Inferior parietal cortex (tissue), 1 donor: ENCODE measurements at regions not wholly inside any gene's neighbourhood (a gene's known extent, or its start where the extent isn't known, plus 50 kb on each side); places are given as distances from the start of the nearest gene placed in this dataset.

Source experiments
- DNase-seq: peaks from one replicate; pipeline ENCODE4 v3.0.0-alpha.2; 2016; ENCODE audit errors: extremely low spot score

DNA sequence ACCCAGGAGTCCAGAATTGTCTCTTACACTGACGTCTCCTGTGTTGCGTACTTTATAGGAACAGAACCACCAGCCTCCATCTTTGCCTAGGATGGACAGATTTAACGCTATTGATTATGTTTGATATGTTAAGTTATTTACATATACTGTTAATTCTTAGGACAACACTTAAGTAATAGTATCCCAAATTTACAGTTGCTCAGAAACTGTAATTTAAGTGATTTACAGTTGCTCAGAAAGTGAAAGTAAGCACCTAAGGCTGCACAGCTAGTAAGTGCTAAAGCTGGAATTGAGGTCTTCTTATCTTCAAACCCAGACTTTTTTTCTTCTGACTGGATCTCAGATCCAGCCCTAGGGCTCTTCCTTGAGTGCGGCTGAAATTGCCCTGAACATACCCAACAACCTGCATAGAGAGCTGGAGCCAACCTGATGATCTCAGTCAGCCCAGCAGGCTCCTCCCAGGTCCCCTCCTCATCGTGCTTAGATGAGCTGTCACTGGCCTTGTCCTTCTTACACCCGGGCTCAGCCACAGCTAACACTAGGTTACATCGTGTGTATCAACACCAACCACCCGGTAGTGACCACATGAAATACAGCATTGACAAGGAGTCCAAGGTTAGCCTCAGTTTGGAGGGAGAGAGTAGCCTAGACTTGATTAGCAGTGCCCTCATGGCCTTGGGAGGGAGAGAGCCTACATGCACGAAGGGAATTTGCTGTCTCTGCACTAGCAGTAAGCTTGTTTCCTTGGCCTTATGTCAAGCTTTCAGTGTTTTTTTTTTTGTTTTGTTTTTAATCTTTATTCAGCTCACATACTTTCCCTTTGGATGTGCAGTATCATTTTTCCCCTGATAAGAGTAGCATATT is 111.1 kb upstream of the ARHGAP5 start:
- DNase-seq, result no peak

DNA sequence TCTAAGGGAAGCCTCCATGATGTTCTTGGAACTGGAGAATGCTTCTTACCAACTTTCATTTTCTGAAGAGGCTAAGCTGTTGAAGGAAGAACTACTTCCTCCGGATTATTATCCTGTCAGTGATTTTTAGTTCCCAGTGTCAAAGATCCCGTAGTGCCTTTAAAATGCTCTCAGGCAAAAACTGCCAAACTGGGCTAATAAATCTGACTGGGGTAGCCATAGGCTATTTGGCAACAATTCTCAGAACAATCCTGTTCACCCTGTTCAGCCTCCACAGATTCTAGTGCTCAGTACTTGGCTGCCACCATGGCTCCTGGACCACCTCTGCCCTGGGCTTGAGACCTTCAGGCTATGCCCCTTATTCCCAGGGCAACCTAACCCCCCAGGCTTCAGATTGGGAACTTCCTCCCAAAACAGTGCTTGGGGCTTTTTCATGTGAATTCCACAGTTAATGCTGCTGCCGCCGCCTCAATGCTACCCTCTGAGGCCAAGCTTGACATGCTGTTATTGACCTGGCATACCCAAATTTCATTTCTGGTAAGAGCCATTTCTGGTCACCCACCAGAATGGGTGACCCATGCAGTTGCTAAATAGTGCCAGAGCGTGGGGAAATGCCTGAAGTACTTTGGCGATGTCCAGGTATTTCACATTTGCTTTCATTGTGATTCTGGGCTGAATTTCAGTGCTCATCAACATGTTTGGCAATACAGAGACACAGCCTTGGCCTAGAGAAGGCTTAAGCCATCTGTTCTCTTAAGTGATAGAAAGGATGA is 110.0 kb upstream of the ARHGAP5 start:
- no peak for DNase-seq

DNA sequence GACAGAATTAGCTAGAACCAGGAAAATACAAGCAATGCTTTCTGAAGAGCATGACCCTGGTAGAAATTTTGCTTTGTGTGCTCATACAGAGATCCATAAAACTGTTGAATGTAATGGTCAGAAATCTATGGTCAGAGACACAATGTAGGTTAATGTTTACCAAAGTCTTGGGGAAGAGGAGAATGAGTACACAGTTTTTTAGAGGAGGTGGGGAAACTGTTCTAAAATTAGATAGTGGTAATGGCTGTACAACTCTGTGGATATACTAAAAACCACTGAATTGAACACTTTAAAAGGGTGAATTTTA is 109.5 kb upstream of the ARHGAP5 start:
- no peak for DNase-seq

DNA sequence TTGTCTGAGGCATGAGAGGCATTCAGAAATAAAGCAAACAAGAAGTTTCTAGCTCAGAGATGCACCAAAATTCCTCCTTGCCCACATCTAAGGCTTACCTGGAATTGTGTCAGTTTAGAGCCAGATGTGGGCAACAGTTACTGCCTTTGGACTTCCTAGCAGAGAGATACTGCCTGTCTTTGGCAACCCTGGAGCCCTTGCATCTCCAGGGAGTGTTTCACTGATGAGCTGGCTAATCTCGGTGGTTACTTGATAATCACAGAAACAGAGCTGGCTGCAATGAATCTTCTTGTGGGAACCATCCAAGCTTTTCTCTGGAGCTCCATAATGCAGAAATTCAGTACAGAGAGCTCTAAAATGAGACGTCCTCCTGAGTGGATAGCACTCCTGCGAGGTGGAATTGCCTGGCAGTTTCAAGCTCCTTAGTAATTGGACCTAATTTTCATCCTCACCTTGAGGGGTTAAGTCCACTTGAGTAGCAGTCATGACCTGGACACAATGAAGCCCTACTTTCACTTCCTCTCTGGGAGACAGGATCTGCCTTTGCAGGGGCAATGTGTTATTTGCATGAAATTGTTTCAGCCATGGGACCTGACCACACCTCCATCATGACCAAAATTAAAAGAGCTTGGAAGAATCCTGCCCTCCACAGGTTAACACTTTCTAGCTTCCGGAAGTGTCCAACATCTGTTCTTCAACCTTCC is 108.8 kb upstream of the ARHGAP5 start:
- no peak for DNase-seq

DNA sequence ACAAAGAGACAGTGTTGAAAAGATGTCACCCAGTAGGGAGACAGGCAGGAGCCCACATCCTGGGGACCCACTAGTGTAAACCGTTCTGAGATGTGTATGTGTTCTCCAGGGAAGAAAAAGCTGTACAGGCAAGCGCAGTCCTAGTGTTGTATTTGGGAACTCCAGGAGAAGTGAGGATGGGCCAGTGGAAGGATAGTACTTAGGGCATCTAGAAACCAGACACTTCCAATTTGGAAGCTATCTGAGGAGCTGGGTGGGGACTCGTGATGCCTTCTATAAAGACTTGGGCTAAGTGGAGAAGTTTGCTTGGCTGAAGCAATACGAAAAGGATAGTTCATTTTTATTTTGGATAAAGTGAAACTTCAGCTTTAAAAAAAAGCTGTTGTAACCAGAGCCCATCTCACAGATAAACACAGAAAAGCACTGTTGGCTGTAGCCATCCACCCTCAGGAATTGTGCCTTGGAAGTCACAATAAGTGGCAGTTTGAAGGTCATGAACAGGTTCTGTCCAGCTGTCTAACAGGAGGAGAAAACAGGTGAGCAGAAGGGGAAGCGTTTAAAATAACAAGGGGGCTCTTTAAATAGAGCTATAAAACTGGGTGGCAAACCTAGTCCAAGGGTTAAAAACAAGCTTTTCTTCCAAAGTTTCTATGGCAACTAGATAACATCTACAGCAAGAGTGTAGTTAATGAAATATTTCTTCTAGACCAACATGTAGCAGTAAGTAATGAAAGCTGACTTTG is 108.0 kb upstream of the ARHGAP5 start:
- DNase-seq, result no peak

DNA sequence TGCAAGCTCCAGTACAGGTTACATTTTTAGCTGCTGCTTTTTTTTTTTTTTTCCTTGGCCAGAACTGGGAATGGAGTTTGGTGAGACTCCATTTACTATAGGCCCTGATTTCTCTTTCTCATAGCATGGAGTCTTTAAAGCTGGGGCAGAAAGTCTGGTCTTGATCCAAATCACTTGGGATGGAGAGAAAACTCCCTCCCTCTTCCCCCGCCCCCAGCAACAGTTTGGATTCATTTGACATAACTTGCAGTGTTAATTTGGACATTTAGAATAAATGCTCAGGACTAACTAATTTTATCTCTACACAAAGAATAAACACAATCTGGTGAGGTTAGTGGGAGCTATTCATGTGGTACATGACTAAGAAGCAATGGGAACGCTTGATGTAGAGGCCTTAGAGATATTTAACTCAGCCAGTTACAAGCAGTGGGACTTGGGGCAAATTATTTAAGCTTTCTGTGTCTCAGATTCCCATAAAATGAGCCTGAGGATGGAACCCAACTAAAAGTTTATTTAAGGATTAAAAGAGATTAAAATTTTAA is 107.3 kb upstream of the ARHGAP5 start:
- DNase-seq, result no peak

DNA sequence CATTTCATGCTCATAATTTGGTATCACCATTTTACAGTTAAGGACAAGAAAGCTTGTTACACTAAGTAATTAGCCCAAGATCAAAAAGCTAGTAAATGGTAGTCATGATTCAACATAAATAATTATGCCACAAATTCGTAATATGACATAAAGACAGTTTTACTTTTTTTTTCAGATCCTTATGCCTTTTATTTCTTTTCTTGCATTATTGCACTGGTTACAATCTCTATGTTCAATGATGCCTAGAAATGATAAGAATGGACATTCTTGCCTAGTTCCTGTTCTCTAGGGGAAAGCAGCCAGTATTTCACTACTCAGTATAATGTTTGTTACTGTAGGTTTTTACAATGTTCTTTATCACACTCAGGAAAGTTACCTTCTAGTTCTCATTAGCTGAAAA is 106.4 kb upstream of the ARHGAP5 start:
- no peak for DNase-seq

DNA sequence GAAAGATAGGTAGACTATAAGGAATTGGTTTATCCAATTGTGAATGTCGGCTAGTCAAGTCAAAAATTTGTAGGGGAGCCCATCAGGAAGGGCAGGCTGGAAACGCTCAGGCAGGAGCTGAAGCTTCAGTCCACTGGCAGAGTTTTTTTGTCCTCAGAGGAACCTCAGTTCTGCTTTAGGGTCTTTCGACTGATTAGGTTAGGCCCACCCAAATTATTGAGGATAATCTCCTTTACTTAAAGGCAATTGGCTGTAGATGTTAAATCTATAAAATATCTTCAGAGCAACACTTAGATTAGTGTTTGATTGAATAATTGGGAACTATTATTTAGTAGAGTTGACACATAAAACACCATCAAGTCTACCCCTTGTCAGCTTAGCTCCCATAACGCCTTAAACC is 105.5 kb upstream of the ARHGAP5 start:
- no peak for DNase-seq

DNA sequence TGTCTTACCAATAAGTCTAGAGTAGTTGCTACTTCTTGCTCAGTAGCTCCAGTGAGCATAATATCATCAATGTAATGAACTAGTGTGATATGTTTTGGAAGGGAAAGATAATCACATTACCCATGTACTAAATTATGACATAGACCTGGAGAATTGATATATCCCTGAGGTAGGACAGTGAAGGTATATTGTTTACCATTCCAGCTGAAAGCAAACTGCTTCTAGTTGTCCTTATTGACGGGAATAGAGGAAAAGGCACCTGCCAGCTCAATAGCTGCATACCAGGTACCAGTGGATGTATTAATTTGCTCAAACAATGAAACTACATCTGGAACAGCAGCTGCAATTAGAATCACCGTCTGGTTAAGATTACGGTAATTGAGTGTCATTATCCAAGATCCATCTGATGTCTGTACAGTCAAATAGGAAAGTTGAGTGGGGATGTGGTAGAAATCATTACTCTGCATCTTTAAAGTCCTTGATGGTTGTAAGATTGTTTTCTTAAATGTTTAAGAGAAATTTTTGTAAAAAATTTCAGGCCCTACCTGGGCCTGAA is 100.0 kb upstream of the ARHGAP5 start:
- DNase-seq, result no peak

DNA sequence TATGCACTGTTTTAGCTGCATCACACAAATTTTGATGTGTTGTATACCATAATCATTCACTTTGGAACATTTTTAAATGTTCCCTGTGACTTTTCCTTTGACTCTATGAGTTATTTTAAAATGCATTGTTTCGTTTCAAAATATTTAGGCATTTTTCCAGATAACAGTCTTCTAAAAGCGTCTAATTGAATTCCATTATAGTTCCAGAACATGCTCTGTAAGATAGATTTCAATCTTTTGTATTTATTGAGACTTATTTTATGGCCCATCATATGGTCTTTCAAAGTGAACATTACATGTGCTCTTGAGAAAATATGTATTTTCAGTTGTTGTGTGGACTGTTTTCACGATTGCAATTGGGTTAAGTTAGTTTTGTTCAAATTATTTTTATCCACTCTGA is 98.7 kb upstream of the ARHGAP5 start:
- no peak for DNase-seq

DNA sequence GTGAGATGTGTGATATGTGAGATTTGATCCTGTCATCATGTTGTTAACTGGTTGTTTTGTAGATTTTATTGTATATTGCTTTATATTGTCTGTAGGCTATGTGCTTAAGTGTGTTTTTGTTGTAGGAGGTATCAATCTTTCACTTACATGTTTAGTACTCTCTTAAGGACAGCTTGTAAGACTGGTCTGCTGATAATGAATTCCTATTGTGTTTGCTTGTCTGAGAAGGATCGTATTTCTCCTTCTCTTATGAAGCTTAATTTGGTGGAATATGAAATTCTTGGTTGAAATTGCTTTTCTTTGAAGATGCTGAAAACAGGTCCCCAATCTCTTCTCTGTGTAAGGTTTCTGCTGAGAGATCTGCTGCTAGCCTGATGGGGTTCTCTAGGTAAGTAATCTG is 94.5 kb upstream of the ARHGAP5 start:
- no peak for DNase-seq

DNA sequence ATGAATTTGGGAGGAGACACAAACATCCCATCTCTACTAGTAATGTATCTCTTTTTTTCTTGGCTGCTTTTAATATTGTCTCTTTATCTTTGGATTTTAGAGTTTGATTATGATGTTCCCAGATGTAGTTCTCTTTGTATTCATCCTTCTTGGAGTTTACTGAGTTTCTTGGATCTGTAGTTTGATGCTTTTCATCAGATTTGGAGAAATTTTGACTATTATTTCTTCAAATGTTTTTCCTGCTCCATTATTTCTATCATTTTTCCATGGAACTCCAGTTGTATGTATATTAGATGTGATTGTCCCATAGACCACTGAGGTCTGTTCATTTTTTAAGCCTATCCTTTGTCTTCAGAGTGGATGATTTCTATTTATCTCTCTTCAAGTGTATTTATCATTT is 90.7 kb upstream of the ARHGAP5 start:
- no peak for DNase-seq

DNA sequence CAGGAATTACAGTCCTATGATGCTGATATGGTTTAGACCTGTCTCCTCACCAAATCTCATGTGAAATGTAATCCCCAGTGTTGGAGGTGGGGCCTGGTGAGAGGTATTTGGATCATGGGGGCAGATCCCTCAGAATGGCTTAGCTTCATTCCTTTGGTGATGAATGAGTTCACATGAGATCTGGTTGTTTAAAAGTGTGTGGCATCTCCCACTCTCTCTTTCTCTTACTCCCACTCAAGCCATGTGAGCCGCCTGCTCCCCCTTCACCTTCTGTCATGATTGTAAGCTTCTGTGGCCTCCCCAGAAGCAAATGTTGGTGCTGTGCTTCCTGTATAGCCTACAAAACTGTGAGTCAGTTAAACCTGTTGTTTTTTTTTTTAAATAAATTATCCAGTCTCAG is 89.4 kb upstream of the ARHGAP5 start:
- no peak for DNase-seq

DNA sequence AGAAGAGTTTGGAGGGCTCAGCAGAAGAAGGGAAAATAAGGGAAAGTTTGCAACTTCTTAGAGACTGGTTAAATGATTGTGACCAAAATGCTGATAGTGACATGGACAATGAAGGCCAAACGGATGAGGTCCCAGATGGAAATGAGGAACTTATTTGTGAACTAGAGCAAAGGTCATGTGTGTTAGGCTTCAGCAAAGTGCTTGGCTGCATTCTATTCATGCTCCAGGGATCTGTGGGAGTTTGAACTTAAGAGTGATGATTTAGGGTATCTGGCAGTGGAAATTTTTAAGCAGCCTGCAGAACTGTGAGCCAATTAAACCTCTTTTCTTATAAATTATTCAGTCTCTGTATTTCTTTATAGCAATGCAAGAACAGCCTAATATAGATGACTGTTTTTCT is 88.9 kb upstream of the ARHGAP5 start:
- DNase-seq, result no peak

DNA sequence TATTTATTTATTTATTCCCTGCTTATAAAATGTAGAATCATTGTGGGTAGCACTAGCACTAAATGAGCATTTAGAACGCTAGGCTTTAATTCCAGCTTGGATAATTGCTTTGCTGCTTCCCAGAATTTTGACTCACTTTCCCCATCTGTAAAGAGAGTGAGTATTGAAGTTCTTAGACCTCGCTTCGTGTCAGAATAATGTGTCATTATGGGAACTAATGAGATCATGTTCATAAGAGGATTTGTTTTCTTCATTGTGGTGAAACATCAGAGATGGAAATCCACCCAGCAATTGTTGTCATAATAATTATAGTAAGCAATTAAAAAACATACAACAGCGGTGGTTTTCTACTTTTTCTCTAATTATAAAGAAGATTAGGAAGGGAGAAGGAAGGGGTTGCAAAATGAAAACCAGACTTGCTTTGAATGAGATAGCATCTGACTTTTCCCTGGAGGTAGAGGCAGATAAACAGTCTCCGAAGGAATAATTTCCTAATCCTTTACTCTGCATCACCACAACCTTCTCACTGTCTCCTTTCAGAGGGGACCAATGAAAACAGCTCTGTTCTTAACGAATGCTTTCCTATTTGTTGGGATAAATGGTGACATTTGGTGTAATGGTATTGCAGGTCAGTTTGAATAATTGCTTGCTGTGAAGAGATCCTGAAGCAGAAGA is 86.8 kb upstream of the ARHGAP5 start:
- no peak for DNase-seq

DNA sequence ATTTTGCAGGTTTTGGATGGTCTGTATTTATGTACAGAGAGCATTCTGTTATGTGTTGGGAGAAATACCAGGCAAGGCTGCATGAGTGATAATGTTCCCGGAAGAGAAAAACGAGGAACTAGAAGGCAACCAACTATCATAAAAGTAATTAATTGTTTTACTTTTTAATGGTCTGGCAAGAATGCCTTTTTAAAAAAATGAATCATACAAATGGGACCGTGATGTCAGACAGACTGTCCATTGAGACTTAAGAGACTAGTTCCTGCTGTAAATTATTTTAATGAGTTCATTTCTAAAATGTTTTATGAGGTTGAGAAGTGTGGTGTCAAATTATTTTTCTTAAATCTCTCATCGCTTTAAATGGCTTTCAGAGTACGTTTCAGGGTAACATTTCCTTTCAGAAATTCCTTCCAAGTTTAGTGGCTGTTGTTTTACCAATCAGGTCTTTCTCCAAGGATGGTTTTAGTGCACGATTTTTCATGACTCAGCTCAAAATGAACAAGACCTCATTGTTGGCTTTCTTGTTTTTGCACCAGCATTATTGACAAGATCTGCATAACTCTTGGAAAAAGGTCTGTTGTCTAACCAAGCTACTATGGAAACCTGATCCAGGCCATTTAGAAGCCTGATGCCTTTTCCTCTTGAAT is 86.1 kb upstream of the ARHGAP5 start:
- DNase-seq, result no peak

DNA sequence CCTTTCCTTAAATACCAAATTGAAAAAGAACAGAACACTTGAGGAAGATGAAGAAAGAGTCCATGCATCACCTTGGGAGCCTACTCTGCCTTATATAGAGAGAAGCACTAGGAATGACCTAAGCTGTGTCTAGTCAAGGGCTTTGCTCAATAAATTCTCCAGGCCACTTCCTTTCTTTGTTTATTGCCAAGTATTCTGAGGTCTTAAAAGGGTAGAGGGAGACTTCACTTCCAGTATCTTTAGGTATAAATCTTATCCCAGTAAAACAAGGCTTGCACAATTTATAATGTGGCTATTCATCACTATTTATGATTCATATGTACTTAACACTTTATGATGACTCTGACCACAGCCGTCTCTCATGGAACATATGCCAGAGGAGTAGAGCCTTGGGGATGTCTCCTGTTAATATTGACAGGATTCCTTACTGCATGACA is 85.1 kb upstream of the ARHGAP5 start:
- no peak for DNase-seq

DNA sequence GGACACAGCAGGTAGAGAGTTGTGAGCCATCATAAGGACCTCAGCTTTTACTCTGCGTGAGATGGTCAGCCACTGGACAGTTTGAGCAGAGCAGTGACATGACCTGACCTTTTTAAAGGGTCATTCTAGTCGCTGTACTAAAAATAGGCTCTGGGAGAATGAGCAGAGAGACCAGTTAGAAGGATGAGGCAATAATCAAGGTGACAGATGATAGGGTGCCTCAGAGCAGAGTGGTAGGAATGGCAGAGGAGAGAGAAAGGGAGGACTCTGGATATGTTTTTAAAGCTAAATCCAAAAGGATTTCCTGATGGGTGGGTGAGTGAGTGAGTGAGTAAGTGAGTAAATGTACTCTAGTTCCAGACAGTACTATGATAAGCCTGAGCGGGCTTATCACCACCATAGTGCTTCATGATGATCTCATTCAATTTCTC is 83.6 kb upstream of the ARHGAP5 start:
- DNase-seq, result no peak

DNA sequence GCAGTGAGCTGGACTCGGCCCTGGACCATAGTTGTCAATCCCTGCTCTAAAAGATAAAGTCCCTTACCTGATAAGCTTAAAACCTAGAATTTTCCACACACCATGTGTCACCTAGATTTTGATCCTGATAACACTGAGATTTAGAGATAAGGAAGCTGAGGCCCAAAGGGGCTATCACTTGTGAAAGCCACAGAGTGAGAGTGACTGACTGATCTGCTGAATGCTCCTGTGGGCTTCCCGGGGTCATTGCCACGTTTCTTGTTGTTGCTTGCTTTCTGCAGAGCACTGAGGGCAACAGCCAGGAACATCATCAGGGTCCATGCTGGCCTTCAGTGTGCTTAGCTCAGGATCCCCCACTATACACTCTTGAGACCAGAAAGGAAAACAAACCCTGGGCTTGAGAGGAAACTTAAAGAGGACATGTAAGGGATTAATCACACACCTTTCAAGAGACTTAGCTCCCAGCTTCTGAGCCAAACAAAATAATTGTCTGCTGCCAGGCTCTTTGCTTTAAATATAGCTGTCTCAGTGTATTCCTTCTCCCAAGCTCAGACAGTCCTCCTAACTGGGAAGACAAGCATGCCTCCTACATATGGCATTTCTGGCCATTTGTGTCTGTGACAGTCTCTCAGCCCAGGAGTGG is 82.6 kb upstream of the ARHGAP5 start:
- no peak for DNase-seq

DNA sequence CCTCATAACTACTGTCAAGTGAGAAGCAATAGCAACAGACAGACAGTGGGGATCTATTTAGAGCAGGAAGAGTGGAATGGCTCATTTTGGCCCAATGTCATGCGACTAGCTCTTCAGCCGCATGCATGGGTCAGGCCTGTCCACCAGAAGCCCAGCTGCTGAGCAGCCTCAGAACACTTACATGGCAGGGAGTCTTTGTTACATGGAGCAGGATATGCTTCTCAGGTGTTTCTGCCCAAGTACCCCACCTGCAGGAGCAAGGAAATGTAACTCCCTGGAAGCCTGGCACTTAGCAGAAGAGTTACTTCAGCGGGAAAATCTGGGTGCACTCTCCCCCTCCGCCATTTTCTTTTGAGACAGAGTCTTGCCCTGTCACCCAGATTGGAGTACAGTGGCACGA is 73.5 kb upstream of the ARHGAP5 start:
- DNase-seq, result no peak
